HG03108 (cell line): ENCODE measurements at regions not wholly inside any gene's neighbourhood (a gene's known extent, or its start where the extent isn't known, plus 50 kb on each side); places are given as distances from the start of the nearest gene placed in this dataset.

Experiments used
- ATAC-seq: cut with Tn5 transposase; IDR thresholded peaks from one replicate; pipeline ENCODE4 v1.9.1; 2021; ENCODE audit warnings: moderate library complexity; ENCODE audit not compliant: unreplicated experiment

- ATAC-seq, result no peak
Observed at GRCh38 chr2:156099382-156099781, 233.1 kb downstream of the NR4A2 start.

GRCh38 chr2:156098506-156098905, 234.0 kb downstream of the NR4A2 start:
- no peak for ATAC-seq

- no peak for ATAC-seq
Observed at GRCh38 chr2:156088587-156088986, 243.9 kb downstream of the NR4A2 start.

- ATAC-seq, result no peak
Observed at GRCh38 chr2:156087875-156088274, 244.6 kb downstream of the NR4A2 start.

GRCh38 chr2:156083763-156084493, 248.6 kb downstream of the NR4A2 start:
- no peak for ATAC-seq

- ATAC-seq, result no peak
Observed at GRCh38 chr2:156079845-156080244, 252.7 kb downstream of the NR4A2 start.

- ATAC-seq, result no peak
Observed at GRCh38 chr2:156077041-156077742, 255.3 kb downstream of the NR4A2 start.

GRCh38 chr2:156065912-156066311, 266.6 kb downstream of the NR4A2 start:
- no peak for ATAC-seq

GRCh38 chr2:156064540-156064939, 268.0 kb downstream of the NR4A2 start:
- no peak for ATAC-seq

GRCh38 chr2:156057647-156058046, 274.9 kb downstream of the NR4A2 start:
- no peak for ATAC-seq

- no peak for ATAC-seq
Observed at GRCh38 chr2:156054983-156055382, 277.5 kb downstream of the NR4A2 start.

GRCh38 chr2:156046900-156047299, 285.6 kb downstream of the NR4A2 start:
- ATAC-seq, result no peak

GRCh38 chr2:156042895-156043294, 289.6 kb downstream of the NR4A2 start:
- ATAC-seq, result no peak

GRCh38 chr2:156038021-156038420, 294.5 kb downstream of the NR4A2 start:
- ATAC-seq, result no peak

GRCh38 chr2:156037482-156037881, 295.0 kb downstream of the NR4A2 start:
- ATAC-seq, result no peak

GRCh38 chr2:156031121-156031520, 301.4 kb downstream of the NR4A2 start:
- no peak for ATAC-seq

GRCh38 chr2:156023229-156023869, 309.2 kb downstream of the NR4A2 start:
- no peak for ATAC-seq

GRCh38 chr2:156021146-156022040, 311.1 kb downstream of the NR4A2 start:
- no peak for ATAC-seq

GRCh38 chr2:156019341-156019740, 313.2 kb downstream of the NR4A2 start:
- ATAC-seq, result no peak

GRCh38 chr2:156017341-156017885, 315.1 kb downstream of the NR4A2 start:
- ATAC-seq, result no peak

- no peak for ATAC-seq
Observed at GRCh38 chr2:156009293-156009692, 323.2 kb downstream of the NR4A2 start.
